Suprapubic skin (tissue), 4 donors: ENCODE measurements at regions not wholly inside any gene's neighbourhood (a gene's known extent, or its start where the extent isn't known, plus 50 kb on each side); places are given as distances from the start of the nearest gene placed in this dataset.

Source experiments
- EP300 ChIP-seq: sonication (generic); formaldehyde crosslinking; IDR thresholded peaks from one replicate; pipeline ENCODE4 v1.6.1; 2017; ENCODE audit warnings: antibody characterized with exemption
- POLR2A ChIP-seq, 2 donors: fragments of 450-650 bp; IDR thresholded peaks; one replicate each; pipeline ENCODE4 v1.6.1; 2017; ENCODE audit warnings: antibody characterized with exemption in 2 of 2, mild to moderate bottlenecking in 2 of 2, moderate library complexity in 2 of 2
- POLR2AphosphoS5 ChIP-seq, 3 donors: sonication (generic); formaldehyde crosslinking; IDR thresholded peaks; one replicate each; pipeline ENCODE4 v1.6.1; 2017; ENCODE audit warnings: antibody characterized with exemption in 3 of 3
- TF ChIP-seq, protein P1 (sequence below), 2 donors: fragments of 200-600 bp in 1 of 2; fragments of 450-650 bp in 1 of 2; sonication (generic) in 1 of 2; IDR thresholded peaks; one replicate each; pipeline ENCODE4 v1.5.1; 2016 to 2019; ENCODE audit warnings: antibody characterized with exemption in 2 of 2, mild to moderate bottlenecking in 1 of 2, moderate library complexity in 1 of 2

DNA sequence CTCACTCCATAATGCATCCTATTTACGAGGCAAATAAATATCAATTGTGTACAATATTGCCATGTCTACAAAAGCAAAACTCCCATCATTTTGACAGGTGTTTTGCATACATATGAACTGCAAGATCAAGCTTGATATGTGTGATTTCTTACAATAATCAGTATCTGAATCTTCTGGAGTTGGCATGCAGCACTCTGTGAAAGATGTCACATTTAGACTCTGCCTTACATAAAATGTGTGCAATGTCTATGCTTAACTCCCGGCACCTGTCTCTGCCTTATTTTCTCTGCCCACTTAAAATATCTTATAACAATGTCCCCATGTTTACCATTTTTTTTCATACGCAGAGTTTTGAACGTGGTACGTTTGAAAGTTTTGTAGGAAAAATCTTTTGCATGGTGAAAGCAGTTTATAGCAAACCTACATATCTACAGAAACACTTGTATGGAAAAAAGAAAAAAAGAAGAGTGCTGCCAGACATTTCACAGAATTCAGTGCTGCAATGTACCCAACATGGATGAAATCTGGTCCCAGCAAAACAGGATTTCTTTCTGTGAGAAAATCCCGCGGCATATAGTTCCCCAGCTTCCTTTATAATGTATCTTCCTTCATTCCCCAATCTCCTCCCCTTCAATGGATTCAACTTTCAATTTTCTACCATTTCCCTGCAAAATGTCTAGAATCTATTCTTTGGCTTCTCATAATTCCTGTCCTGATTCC, 114.1 kb upstream of the NRP1 start:
- TF ChIP-seq, protein P1, sequence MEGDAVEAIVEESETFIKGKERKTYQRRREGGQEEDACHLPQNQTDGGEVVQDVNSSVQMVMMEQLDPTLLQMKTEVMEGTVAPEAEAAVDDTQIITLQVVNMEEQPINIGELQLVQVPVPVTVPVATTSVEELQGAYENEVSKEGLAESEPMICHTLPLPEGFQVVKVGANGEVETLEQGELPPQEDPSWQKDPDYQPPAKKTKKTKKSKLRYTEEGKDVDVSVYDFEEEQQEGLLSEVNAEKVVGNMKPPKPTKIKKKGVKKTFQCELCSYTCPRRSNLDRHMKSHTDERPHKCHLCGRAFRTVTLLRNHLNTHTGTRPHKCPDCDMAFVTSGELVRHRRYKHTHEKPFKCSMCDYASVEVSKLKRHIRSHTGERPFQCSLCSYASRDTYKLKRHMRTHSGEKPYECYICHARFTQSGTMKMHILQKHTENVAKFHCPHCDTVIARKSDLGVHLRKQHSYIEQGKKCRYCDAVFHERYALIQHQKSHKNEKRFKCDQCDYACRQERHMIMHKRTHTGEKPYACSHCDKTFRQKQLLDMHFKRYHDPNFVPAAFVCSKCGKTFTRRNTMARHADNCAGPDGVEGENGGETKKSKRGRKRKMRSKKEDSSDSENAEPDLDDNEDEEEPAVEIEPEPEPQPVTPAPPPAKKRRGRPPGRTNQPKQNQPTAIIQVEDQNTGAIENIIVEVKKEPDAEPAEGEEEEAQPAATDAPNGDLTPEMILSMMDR (IDR thresholded peaks at IDR 0.05): no peak
- TF ChIP-seq POLR2A (IDR thresholded peaks at IDR 0.05): no peak
- no peak for TF ChIP-seq POLR2AphosphoS5 (IDR thresholded peaks at IDR 0.05)
- no peak for TF ChIP-seq EP300
